HCT116 (cell line): ENCODE measurements at regions not wholly inside any gene's neighbourhood (a gene's known extent, or its start where the extent isn't known, plus 50 kb on each side); places are given as distances from the start of the nearest gene placed in this dataset.

ENCODE experiments used
- ATAC-seq: fragments of 200-7000 bp; cut with Tn5 transposase; 2 replicates; pipeline ENCODE4 v1.9.1; 2020; ENCODE audit warnings: mild to moderate bottlenecking, moderate library complexity
- BruUV-seq: library from RNA; stranded (reverse); fragments of 400-500 nt; replicated peaks from 2 replicates; lab custom pipeline; 2021; lab: Mats Ljungman, UMichigan
- CTCF ChIA-PET: fragments of 300-600 bp; sonication (Branson Sonifier 250); formaldehyde crosslinking; loops from one replicate; lab custom pipeline; 2021; ENCODE audit warnings: antibody characterized with exemption; lab: Charles Lee
- POLR2A ChIA-PET: fragments of 300-600, 350-600 bp; sonication (Branson Sonifier 250); formaldehyde crosslinking; loops from one replicate; lab custom pipeline; 2021; ENCODE audit warnings: antibody characterized with exemption; lab: Charles Lee
- RAD21 ChIA-PET, 2 experiments: fragments of 300-600 bp; sonication (Branson Sonifier 250); formaldehyde crosslinking; loops; one replicate each; lab custom pipeline; 2023; ENCODE audit warnings: low total read pairs in 2 of 2; ENCODE audit not compliant: uncharacterized antibody in 2 of 2, unreplicated experiment in 2 of 2, low non-redundant PET in 1 of 2; lab: Charles Lee
- DNase-seq: peaks from one replicate; pipeline ENCODE4 v3.0.0-alpha.2; 2010; ENCODE audit warnings: low read depth, low spot score
- H2AFZ ChIP-seq: fragments of 200-600 bp; shearing (Covaris generic), sonication (generic); 2 replicates; pipeline ENCODE4 v1.6.1; 2017; ENCODE audit warnings: low read depth, mixed run types, mixed read lengths, antibody characterized with exemption, low read length; ENCODE audit not compliant: poor library complexity, severe bottlenecking
- H3K27ac ChIP-seq: 2 replicates; pipeline ENCODE4 v1.5.1; 2012; ENCODE audit warnings: low read depth, low read length
- H3K27me3 ChIP-seq: fragments of 200-600 bp; sonication (generic); 2 replicates; pipeline ENCODE4 v1.6.1; 2016; ENCODE audit warnings: mixed run types, low read length, mixed read lengths; ENCODE audit not compliant: insufficient read depth
- H3K36me3 ChIP-seq, 2 experiments: fragments of 200-500 bp in 1 of 2; fragments of 200-600 bp in 1 of 2; sonication (Bioruptor generic) in 1 of 2; sonication (generic) in 1 of 2; 2 replicates each; pipeline versions ENCODE4 v1.5.1 to v1.6.1; 2014 to 2016; ENCODE audit warnings: low read length in 2 of 2, inconsistent platforms in 1 of 2, mixed read lengths in 1 of 2, mixed run types in 1 of 2; ENCODE audit not compliant: insufficient read depth in 2 of 2, control insufficient read depth in 1 of 2
- H3K4me1 ChIP-seq, 2 experiments: fragments of 200-600 bp in 1 of 2; sonication (generic) in 1 of 2; 2 replicates each; pipeline versions ENCODE4 v1.5.1 to v1.6.1; 2012 to 2017; ENCODE audit warnings: low read length in 2 of 2, inconsistent platforms in 1 of 2, mild to moderate bottlenecking in 1 of 2, mixed read lengths in 1 of 2, mixed run types in 1 of 2, moderate library complexity in 1 of 2; ENCODE audit not compliant: insufficient read depth in 2 of 2, control insufficient read depth in 1 of 2
- H3K4me2 ChIP-seq: fragments of 200-600 bp; sonication (generic); 2 replicates; pipeline ENCODE4 v1.6.1; 2017; ENCODE audit warnings: mixed run types, low read length, mixed read lengths
- H3K4me3 ChIP-seq, 2 experiments: fragments of 200-600 bp in 1 of 2; sonication (generic) in 1 of 2; replicated peaks in 1 of 2; 2 replicates each; pipeline ENCODE4 v1.5.1; 2011 to 2016; ENCODE audit warnings: low read length in 2 of 2, control low read depth in 1 of 2, low read depth in 1 of 2, mild to moderate bottlenecking in 1 of 2, mixed read lengths in 1 of 2, mixed run types in 1 of 2
- H3K79me2 ChIP-seq: fragments of 200-600 bp; sonication (generic); 2 replicates; pipeline ENCODE4 v1.6.1; 2017; ENCODE audit warnings: mild to moderate bottlenecking, mixed run types, low read length, moderate library complexity, mixed read lengths; ENCODE audit not compliant: insufficient read depth
- H3K9ac ChIP-seq: fragments of 200-600 bp; sonication (generic); 2 replicates; pipeline ENCODE4 v1.6.1; 2016; ENCODE audit warnings: low read length, mixed read lengths
- H3K9me2 ChIP-seq: fragments of 200-600 bp; sonication (generic), shearing (Covaris generic); 2 replicates; pipeline ENCODE4 v1.6.1; 2017; ENCODE audit warnings: mixed run types, mild to moderate bottlenecking, moderate library complexity; ENCODE audit not compliant: insufficient read depth
- H3K9me3 ChIP-seq, 2 experiments: fragments of 200-500 bp in 1 of 2; fragments of 200-600 bp in 1 of 2; sonication (Bioruptor generic) in 1 of 2; sonication (generic) in 1 of 2; 2 replicates each; pipeline ENCODE4 v1.6.1; 2014 to 2017; ENCODE audit warnings: low read length in 2 of 2, mixed read lengths in 2 of 2, inconsistent platforms in 1 of 2, low read depth in 1 of 2, mild to moderate bottlenecking in 1 of 2, mixed run types in 1 of 2, moderate library complexity in 1 of 2; ENCODE audit not compliant: control insufficient read depth in 1 of 2, insufficient read depth in 1 of 2
- H4K20me1 ChIP-seq: fragments of 200-600 bp; sonication (generic), shearing (Covaris generic); 2 replicates; pipeline ENCODE4 v1.6.1; 2017; ENCODE audit warnings: mixed run types, mild to moderate bottlenecking, moderate library complexity; ENCODE audit not compliant: insufficient read depth
- CBX3 ChIP-seq: IDR thresholded peaks from 2 replicates; pipeline ENCODE4 v1.6.1; 2012; ENCODE audit warnings: low read depth
- CEBPB ChIP-seq: IDR thresholded peaks from 2 replicates; pipeline ENCODE4 v1.6.1; 2012; ENCODE audit warnings: low read depth
- EGR1 ChIP-seq: IDR thresholded peaks from 2 replicates; pipeline ENCODE4 v1.6.1; 2012; ENCODE audit warnings: low read depth
- ELF1 ChIP-seq: IDR thresholded peaks from 2 replicates; pipeline ENCODE4 v1.6.1; 2012; ENCODE audit warnings: low read depth, borderline replicate concordance
- EZH2 ChIP-seq: fragments of 200-600 bp; sonication (generic); IDR thresholded peaks from 2 replicates; pipeline ENCODE4 v1.6.1; 2017; ENCODE audit warnings: antibody characterized with exemption, mixed run types
- FOSL1 ChIP-seq: IDR thresholded peaks from 2 replicates; pipeline ENCODE4 v1.6.1; 2012; ENCODE audit warnings: low read depth
- JUND ChIP-seq: IDR thresholded peaks from 2 replicates; pipeline ENCODE4 v1.6.1; 2012
- POLR2A ChIP-seq: IDR thresholded peaks from 2 replicates; pipeline ENCODE4 v1.7.0; 2011; ENCODE audit warnings: borderline replicate concordance; ENCODE audit not compliant: insufficient read depth, insufficient read length; ENCODE audit errors: extremely low read depth
- POLR2AphosphoS5 ChIP-seq: IDR thresholded peaks from 2 replicates; pipeline ENCODE4 v1.6.1; 2011; ENCODE audit warnings: mild to moderate bottlenecking, low read depth, low read length, moderate library complexity
- SIN3A ChIP-seq: IDR thresholded peaks from 2 replicates; pipeline ENCODE4 v1.6.1; 2012; ENCODE audit warnings: low read depth
- SP1 ChIP-seq: IDR thresholded peaks from 2 replicates; pipeline ENCODE4 v1.6.1; 2012; ENCODE audit warnings: low read depth
- SRF ChIP-seq: IDR thresholded peaks from 2 replicates; pipeline ENCODE4 v1.6.1; 2012; ENCODE audit warnings: low read depth
- YY1 ChIP-seq: IDR thresholded peaks from 2 replicates; pipeline ENCODE4 v1.6.1; 2011; ENCODE audit warnings: low read length, low read depth, moderate library complexity, mild to moderate bottlenecking; ENCODE audit not compliant: insufficient replicate concordance; ENCODE audit errors: extremely low read depth
- ZFX ChIP-seq: fragments of 450-650 bp; IDR thresholded peaks from 2 replicates; pipeline ENCODE4 v1.6.1; 2017
- ZNF274 ChIP-seq: fragments of 200-500 bp; sonication (Bioruptor generic); IDR thresholded peaks from 2 replicates; pipeline ENCODE4 v1.6.1; 2014; ENCODE audit warnings: mild to moderate bottlenecking, low read depth, low read length, inconsistent platforms
- intact Hi-C: fragments of 100-400 bp; cut with micrococcal nuclease; formaldehyde crosslinking; loops from 2 replicates; pipeline ENCODE4 v1.10.0; 2022
- TF ChIP-seq, protein P1 (sequence below): IDR thresholded peaks from 2 replicates; pipeline ENCODE4 v1.6.1; 2012
- TF ChIP-seq, protein P2 (sequence below): IDR thresholded peaks from 2 replicates; pipeline ENCODE4 v1.6.1; 2012; ENCODE audit warnings: low read depth
- TF ChIP-seq, protein P3 (sequence below): IDR thresholded peaks from 2 replicates; pipeline ENCODE4 v1.6.1; 2011; ENCODE audit warnings: mild to moderate bottlenecking, low read length, moderate library complexity; ENCODE audit not compliant: insufficient replicate concordance; ENCODE audit errors: extremely low read depth
- TF ChIP-seq, protein P4 (sequence below), 3 experiments: fragments of 200-600 bp in 1 of 3; sonication (generic) in 1 of 3; IDR thresholded peaks in 2 of 3; conservative IDR thresholded peaks in 1 of 3; 2 replicates each; pipeline ENCODE4 v1.5.1; 2012 to 2017; ENCODE audit warnings: low read depth in 2 of 3, low read length in 2 of 3, antibody characterized with exemption in 1 of 3, borderline replicate concordance in 1 of 3, control low read depth in 1 of 3, mild to moderate bottlenecking in 1 of 3, mixed read lengths in 1 of 3, mixed run types in 1 of 3, moderate library complexity in 1 of 3; ENCODE audit not compliant: insufficient read depth in 1 of 3

DNA sequence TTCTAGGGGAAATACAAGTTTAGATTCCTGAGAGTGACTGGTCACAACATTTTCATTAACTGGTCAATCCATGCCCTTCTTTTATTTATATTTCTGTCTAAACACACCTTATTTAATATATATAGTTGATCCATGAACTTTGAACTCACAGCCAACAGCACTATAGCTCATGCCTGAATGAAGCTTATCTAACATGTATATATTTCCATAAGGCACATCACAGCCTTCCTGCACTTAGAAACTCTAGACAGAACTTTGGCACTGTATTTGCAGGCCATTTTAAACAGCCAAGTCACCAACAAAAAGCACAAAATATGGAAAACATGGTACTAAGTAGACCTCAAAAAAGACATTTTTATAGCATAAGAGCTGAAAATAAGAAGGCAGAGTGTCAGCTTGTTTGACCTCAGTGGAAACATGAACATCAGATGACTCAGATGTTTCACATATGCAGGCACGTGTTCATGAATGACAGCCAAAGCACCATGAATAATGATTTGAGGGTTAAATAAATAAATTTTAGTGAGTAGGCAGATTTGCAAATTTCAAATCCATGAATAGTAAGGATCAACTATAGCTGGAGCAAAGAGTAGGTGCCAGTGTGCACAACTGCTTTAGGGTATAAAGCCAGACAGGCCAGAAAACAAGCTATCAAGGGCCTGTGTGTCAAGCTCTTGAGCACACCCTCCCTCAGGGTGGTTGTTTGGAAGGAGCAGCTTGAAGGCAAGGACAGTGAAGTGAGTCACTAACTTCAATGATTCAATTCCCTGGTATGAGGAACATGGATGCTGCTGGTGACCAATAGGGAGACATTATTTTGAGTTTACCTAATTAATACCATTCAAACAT lies 88.9 kb upstream of the NT5E start:
- ATAC-seq (peak; percentile 94), DNase-seq (peak; percentile 94)
- H4K20me1 ChIP-seq, result no peaks in the 10 kb centered on the region
- peak overlapping the region; percentile 43 for H3K9ac ChIP-seq
- peaks cover 19 to 70% of the 10 kb centered on the region in 2 experiments for H3K4me1 ChIP-seq
- peak overlapping the region; percentile 58 for H3K4me2 ChIP-seq
- H2AFZ ChIP-seq, result no peak overlapping the region
- H3K27ac ChIP-seq, result peak overlapping the region; percentile 34
- intact Hi-C loops, result loop anchor here (1.0 to 5.0 kb wide), 2 partner anchors 41 to 103 kb away; no protein-coding TSS in a partner anchor
- BruUV-seq, result TSS peak; percentile 64
- RAD21 ChIA-PET, result interaction anchor here (0.6 to 1.3 kb wide), 5 partner anchors 88 to 122 kb away, joined by 3 to 4 read pairs (median 4); no protein-coding TSS in a partner anchor
- no peaks in the 10 kb centered on the region for H3K79me2 ChIP-seq
- POLR2A ChIA-PET, result interaction anchor here (1.0 to 3.4 kb wide), 9 partner anchors 10 to 315 kb away, joined by 3 to 27 read pairs (median 5); partner anchors contain the start of gene NT5E
- H3K27me3 ChIP-seq, result no peaks in the 10 kb centered on the region
- no peak overlapping the region for H3K4me3 ChIP-seq
- CTCF ChIA-PET, result interaction anchor here (1.8 to 2.6 kb wide), 2 partner anchors 123 to 176 kb away, joined by 9 to 13 read pairs; no protein-coding TSS in a partner anchor
- H3K36me3 ChIP-seq, result no peaks in the 10 kb centered on the region
- H3K9me2 ChIP-seq, result no peaks in the 10 kb centered on the region
- no peaks in the 10 kb centered on the region for H3K9me3 ChIP-seq
- TF ChIP-seq JUND, result peak; percentile 98
- TF ChIP-seq ZFX, result no peak
- TF ChIP-seq ZNF274, result no peak
- TF ChIP-seq FOSL1, result peak; percentile 98
- peak; percentile 58; the same call in 1 of the 2 replicates for TF ChIP-seq ELF1
- TF ChIP-seq, protein P1, sequence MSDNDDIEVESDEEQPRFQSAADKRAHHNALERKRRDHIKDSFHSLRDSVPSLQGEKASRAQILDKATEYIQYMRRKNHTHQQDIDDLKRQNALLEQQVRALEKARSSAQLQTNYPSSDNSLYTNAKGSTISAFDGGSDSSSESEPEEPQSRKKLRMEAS, result peak; percentile 95
- TF ChIP-seq, protein P2, sequence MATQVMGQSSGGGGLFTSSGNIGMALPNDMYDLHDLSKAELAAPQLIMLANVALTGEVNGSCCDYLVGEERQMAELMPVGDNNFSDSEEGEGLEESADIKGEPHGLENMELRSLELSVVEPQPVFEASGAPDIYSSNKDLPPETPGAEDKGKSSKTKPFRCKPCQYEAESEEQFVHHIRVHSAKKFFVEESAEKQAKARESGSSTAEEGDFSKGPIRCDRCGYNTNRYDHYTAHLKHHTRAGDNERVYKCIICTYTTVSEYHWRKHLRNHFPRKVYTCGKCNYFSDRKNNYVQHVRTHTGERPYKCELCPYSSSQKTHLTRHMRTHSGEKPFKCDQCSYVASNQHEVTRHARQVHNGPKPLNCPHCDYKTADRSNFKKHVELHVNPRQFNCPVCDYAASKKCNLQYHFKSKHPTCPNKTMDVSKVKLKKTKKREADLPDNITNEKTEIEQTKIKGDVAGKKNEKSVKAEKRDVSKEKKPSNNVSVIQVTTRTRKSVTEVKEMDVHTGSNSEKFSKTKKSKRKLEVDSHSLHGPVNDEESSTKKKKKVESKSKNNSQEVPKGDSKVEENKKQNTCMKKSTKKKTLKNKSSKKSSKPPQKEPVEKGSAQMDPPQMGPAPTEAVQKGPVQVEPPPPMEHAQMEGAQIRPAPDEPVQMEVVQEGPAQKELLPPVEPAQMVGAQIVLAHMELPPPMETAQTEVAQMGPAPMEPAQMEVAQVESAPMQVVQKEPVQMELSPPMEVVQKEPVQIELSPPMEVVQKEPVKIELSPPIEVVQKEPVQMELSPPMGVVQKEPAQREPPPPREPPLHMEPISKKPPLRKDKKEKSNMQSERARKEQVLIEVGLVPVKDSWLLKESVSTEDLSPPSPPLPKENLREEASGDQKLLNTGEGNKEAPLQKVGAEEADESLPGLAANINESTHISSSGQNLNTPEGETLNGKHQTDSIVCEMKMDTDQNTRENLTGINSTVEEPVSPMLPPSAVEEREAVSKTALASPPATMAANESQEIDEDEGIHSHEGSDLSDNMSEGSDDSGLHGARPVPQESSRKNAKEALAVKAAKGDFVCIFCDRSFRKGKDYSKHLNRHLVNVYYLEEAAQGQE, result no peak
- peak; percentile 90 for TF ChIP-seq SP1
- TF ChIP-seq EGR1, result peak; percentile 43; the same call in 1 of the 2 replicates
- TF ChIP-seq SIN3A, result peak; percentile 91
- TF ChIP-seq YY1, result no peak
- TF ChIP-seq SRF, result peak; percentile 76
- TF ChIP-seq, protein P3, sequence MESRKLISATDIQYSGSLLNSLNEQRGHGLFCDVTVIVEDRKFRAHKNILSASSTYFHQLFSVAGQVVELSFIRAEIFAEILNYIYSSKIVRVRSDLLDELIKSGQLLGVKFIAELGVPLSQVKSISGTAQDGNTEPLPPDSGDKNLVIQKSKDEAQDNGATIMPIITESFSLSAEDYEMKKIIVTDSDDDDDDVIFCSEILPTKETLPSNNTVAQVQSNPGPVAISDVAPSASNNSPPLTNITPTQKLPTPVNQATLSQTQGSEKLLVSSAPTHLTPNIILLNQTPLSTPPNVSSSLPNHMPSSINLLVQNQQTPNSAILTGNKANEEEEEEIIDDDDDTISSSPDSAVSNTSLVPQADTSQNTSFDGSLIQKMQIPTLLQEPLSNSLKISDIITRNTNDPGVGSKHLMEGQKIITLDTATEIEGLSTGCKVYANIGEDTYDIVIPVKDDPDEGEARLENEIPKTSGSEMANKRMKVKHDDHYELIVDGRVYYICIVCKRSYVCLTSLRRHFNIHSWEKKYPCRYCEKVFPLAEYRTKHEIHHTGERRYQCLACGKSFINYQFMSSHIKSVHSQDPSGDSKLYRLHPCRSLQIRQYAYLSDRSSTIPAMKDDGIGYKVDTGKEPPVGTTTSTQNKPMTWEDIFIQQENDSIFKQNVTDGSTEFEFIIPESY, result no peak
- peak; percentile 96 for TF ChIP-seq CBX3
- TF ChIP-seq POLR2AphosphoS5, result peak; percentile 57; the same call in 1 of the 2 replicates
- TF ChIP-seq EZH2, result no peak
- no peak for TF ChIP-seq POLR2A
- TF ChIP-seq CEBPB, result peak; percentile 65
- TF ChIP-seq, protein P4, sequence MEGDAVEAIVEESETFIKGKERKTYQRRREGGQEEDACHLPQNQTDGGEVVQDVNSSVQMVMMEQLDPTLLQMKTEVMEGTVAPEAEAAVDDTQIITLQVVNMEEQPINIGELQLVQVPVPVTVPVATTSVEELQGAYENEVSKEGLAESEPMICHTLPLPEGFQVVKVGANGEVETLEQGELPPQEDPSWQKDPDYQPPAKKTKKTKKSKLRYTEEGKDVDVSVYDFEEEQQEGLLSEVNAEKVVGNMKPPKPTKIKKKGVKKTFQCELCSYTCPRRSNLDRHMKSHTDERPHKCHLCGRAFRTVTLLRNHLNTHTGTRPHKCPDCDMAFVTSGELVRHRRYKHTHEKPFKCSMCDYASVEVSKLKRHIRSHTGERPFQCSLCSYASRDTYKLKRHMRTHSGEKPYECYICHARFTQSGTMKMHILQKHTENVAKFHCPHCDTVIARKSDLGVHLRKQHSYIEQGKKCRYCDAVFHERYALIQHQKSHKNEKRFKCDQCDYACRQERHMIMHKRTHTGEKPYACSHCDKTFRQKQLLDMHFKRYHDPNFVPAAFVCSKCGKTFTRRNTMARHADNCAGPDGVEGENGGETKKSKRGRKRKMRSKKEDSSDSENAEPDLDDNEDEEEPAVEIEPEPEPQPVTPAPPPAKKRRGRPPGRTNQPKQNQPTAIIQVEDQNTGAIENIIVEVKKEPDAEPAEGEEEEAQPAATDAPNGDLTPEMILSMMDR (IDR thresholded peaks at IDR 0.05 in 2 of 3, conservative IDR thresholded peaks at IDR 0.05 in 1 of 3; ENCODE audit: borderline replicate concordance in 1 of 3, insufficient read depth in 1 of 3, low read depth in 2 of 3, low read length in 2 of 3), result no peak
